ENCODE measurements at regions not wholly inside any gene's neighbourhood (a gene's known extent, or its start where the extent isn't known, plus 50 kb on each side); places are given as distances from the start of the nearest gene placed in this dataset.

GRCh38 chr12:85575120-85576096, 260.8 kb downstream of the RASSF9 start:
- no peaks in the 10 kb centered on the region for H3F3A ChIP-seq (replicated peaks; ENCODE audit: insufficient read depth)
- H3K27me3 ChIP-seq (ENCODE audit: insufficient read depth), result no peaks in the 10 kb centered on the region
- DNase-seq, result peak; percentile 46
- no peaks in the 10 kb centered on the region for H3K36me3 ChIP-seq (replicated peaks in 1 of 2; ENCODE audit: control insufficient read depth in 1 of 2, insufficient read depth in 2 of 2, low read length in 1 of 2)
- no peaks in the 10 kb centered on the region for H3K9me3 ChIP-seq
- no peak overlapping the region; a peak in 1 of 4 replicates for H3K4me3 ChIP-seq (ENCODE audit: low read depth in 2 of 2, low read length in 1 of 2)
- H4K20me1 ChIP-seq (ENCODE audit: insufficient read depth), result no peaks in the 10 kb centered on the region
- no peaks in the 10 kb centered on the region; a peak in 1 of 4 replicates for H3K4me1 ChIP-seq (ENCODE audit: control insufficient read depth in 1 of 2, insufficient read depth in 2 of 2, low read depth in 1 of 2, low read length in 1 of 2)
- 42% methylated on average over 7 of the region's 7 CpGs for WGBS (ENCODE audit: low lambda C conversion rate)
- no peaks in the 10 kb centered on the region for H3K79me2 ChIP-seq (ENCODE audit: insufficient read depth)
- no peak overlapping the region for H3K27ac ChIP-seq (ENCODE audit: low read depth in 2 of 2, low read length in 1 of 2)
- H2AFZ ChIP-seq (ENCODE audit: low read depth), result peak overlapping the region; percentile 32; the same call in 1 of the 2 replicates
- H3K9me2 ChIP-seq, result no peaks in the 10 kb centered on the region
- TF ChIP-seq MXI1 (IDR thresholded peaks at IDR 0.05; ENCODE audit: low read depth, low read length) (no peak), RAD21 (IDR thresholded peaks at IDR 0.05; ENCODE audit: low read length) (peak; percentile 79), TCF12 (IDR thresholded peaks at IDR 0.05) (no peak), GATA2 (CRISPR knock-in tag; IDR thresholded peaks at IDR 0.05) (no peak), NFIC (IDR thresholded peaks at IDR 0.05; ENCODE audit: borderline replicate concordance) (no peak), ZBTB33 (IDR thresholded peaks at IDR 0.05; ENCODE audit: borderline replicate concordance, low read depth) (no peak), YY1 (IDR thresholded peaks at IDR 0.05; ENCODE audit: low read depth) (no peak), RCOR1 (IDR thresholded peaks at IDR 0.05; ENCODE audit: low read length) (no peak), SMC3 (IDR thresholded peaks at IDR 0.05; ENCODE audit: low read depth, low read length) (peak; percentile 88), CTCF (IDR thresholded peaks at IDR 0.05) (peak; percentile 82), TEAD4 (IDR thresholded peaks at IDR 0.05; ENCODE audit: borderline replicate concordance, insufficient read depth) (no peak), GABPA (IDR thresholded peaks at IDR 0.05; ENCODE audit: low read depth) (no peak), CHD2 (IDR thresholded peaks at IDR 0.05; ENCODE audit: low read length, partially characterized antibody) (no peak)
- CTCF ChIA-PET, result interaction anchor here (0.6 to 4.3 kb wide), 17 partner anchors 9 to 345 kb away, joined by 3 to 80 read pairs (median 4); partner anchors contain the start of gene NTS
- no peak overlapping the region for H3K4me2 ChIP-seq
- POLR2A ChIA-PET, result no interaction called here
- no peak overlapping the region for H3K9ac ChIP-seq
